HG02938 (cell line): ENCODE measurements at regions not wholly inside any gene's neighbourhood (a gene's known extent, or its start where the extent isn't known, plus 50 kb on each side); places are given as distances from the start of the nearest gene placed in this dataset.
"Not testable (repeated sequence)": the region's sequence is repeated elsewhere in the genome, so short reads cannot be mapped to it uniquely, and the experiment has no call there.

ENCODE experiments used
- ATAC-seq: cut with Tn5 transposase; IDR thresholded peaks from one replicate; pipeline ENCODE4 v1.9.1; 2021; ENCODE audit warnings: mild to moderate bottlenecking, moderate library complexity; ENCODE audit not compliant: unreplicated experiment

GRCh38 chr4:165548702-165549101 is 169.9 kb downstream of the CPE start:
- no peak for ATAC-seq

GRCh38 chr4:165553221-165553810 is 174.5 kb downstream of the CPE start:
- no peak for ATAC-seq

GRCh38 chr4:165555302-165555701 is 176.5 kb downstream of the CPE start:
- ATAC-seq = no peak

DNA sequence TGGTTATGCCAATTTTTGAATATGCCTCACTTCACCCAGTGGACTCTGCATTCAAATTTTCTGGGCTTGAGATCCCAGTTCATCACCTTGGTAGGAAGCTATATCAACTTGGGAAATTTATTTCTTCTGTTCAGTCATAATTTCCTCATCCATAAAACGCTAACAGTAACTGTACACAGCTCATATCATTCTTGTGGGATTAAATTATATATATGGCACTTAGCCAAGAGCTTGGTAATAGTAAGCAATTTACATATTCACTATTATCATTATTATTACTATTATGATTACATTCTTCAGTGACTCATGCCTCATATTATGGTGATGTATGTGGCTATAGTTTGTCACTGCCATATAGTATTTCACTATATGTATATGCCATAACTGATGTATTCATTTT is 177.6 kb downstream of the CPE start:
- no peak for ATAC-seq

DNA sequence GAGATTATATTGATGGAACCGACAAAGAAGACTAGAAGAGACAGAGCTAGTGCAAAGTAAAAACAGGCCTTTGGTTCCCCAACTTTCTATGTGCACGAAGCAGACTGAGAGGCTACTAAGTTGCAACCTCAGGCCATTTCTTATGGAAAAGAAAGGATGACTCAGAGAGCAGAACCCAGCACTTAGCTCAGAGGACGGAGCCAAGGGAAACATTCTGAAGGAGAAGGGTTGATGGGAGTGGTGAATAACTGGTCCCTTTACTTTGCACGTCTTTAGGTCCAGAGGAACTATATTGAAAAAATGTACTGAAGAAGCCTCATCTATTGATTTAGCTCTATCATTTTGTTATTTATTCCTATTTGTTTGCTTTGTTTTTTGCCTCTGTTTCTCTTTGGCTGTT is 182.1 kb downstream of the CPE start:
- no peak for ATAC-seq

GRCh38 chr4:165563851-165564250 is 185.0 kb downstream of the CPE start:
- ATAC-seq = no peak

DNA sequence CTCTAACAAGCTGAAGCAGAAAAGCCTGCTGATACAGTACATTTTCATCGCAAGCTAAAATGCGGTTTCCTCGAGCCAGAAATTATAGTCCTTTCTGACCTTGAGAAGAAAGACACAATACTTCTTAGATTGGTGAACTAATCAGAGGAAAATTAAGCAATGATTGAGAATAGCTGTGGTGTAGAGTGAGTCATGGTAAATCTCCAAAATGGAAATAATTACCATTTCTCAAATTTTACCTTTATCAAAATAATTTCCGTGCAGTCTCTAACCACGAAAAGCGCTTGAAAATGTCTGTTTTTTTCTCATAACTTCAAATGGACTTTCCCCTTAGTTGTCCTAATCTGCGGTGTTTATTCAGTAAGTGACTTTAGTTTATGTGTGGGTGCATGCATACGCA is 190.2 kb downstream of the CPE start:
- no peak for ATAC-seq

DNA sequence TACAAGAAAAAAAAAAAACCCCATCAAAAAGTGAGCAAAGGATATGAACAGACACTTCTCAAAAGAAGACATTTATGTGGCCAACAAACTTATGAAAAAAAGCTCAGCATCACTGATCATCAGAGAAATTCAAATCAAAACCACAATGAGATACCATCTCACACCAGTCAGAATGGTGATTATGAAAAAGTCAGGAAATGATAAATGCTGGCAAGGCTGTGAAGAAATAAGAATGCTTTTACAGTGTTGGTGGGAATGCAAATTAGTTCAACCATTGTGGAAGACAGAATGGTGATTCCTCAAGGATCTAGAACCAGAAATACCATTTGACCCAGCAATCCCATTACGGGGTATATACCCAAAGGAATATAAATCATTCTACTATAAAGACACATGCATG is 192.7 kb downstream of the CPE start:
- not testable (repeated sequence) for ATAC-seq

DNA sequence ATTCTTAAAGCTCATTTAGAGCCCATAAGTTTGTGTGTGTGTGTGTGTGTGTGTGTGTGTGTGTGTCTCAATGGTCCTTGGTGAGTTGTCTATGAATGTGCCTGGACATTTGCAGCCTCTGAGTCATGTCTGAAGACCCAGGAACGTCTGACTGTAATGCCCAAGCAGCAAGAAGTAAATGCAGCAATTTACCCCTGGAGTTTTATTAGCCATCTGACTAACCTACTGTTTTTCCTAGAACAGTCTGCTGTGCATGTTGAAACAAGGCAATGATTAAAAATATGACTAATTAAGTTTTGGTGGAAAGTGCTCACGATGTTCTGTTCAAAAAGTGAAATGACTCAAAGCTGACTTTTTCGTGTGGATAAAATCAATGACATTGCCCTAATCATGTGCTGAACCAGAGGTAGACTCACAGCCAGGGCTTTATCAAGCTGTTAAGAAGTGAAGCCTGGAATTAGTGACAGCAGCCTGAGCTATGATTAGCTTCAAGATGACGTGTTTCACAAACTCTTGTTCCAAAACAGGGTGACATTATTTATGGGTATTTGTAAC is 201.6 kb downstream of the CPE start:
- ATAC-seq = no peak

DNA sequence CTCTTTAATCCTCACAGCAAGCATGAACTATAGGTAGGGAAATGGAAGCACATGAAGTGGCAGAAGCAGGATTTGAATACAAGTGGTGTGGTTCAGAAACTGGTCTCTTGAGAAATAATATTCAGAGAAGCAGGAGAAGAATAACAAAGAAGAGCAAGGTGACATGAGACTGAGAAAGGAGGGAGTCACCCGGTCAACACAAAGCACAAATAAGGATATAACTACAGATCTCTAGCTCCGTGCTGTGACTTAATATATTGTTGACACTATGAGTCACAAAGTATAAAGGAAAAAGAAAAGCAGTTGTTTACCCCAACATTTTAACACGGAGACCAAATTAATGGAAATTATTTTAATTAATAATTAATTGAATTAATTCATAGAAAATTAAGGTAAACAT is 204.5 kb downstream of the CPE start:
- ATAC-seq = no peak

DNA sequence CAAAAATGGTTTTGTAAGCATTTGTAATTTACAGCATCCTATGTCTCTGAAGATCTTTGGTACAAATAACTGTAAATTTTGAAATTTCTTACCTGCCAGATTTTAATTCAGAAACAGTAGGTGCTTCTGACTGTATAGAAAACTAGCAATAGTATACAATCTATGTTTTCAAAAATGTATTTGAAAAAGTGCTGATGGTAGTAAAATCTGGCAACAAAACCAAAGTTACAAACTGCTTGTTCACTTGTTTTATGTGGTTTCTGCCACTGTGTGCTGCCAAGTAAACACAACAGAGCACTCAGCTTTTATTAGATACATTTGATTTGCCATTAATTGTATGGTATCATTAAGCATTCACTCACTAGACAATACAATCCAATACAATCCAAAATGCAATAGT is 206.1 kb downstream of the CPE start:
- ATAC-seq = no peak

DNA sequence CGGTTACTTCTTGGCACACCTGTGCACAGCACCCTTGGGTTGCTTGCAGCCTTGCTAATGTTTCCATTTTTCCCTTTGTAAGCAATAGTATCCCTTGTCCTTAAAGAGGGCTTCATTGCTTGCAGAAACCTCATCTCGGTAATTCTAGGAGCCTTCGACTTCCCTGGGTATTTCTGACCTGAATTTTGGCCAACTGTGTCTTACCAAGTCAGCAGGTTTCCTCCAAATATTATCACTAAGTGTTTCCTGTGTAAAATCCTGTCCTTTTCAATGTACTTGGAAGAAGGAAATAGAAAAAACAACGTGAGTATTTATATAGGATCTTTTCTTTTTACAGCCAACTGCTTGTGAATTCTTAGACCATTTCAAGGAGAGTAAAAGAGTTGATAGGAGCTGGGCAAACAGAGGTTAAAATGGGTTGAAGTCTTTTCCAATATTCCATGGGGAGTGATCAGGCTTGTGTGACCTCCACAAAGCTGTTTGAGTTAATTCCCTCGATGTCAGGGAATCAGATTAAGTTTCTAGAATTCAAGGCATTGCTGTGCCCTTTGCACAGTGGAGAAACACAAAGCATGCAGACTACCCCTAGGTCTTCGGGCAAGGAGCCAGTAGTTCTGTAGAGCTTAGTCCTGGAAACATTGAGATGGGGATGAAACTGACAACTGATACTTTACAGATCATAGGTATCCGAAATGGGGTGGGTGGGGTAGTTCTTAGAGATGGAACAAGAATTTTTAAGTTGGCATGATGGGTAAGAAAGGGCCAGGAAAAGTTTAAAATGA is 209.9 kb downstream of the CPE start:
- ATAC-seq = no peak

GRCh38 chr4:165592386-165592785 is 213.6 kb downstream of the CPE start:
- ATAC-seq = no peak

DNA sequence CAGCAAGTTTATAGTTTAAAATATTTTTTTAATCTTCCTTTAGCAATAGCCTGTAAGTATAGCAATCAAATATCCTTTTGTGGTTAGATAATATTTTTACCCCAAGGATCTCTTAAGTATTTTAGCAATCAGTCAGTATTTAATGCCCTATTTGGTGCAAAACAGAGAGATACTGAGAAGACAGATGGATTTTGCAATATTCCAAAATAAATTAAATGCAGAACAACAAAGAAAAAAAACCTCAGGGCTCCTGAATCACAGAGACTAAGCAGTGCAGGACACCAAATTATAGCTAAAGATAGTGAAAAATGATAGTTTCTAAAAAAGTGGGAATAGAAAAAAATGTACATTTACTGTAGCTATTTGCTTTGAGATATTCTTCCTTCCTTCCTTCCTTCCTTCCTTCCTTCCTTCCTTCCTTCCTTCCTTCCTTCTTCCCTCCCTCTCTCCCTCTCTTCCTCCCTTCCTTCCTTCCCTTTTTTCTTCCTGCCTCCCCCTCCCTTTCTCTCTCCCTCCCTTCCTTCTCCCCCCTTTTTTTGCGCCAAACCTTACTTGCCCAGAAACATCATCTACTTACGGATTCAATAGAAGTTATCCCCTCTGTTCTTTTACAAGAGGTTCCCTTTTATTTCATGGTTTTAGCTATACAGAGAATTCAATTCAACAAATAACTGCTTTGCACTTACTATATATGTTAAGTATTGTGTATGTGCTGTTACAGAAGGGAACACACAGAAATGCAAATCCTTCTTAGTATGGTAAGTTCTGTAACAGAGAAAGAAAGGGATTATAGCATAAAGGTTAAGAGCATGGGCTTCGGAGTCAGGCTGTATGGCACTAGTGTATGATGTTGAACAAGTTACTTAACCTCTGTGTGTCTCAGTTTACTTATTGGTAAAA is 219.0 kb downstream of the CPE start:
- no peak for ATAC-seq

GRCh38 chr4:165600959-165601683 is 222.3 kb downstream of the CPE start:
- no peak for ATAC-seq

- ATAC-seq = no peak
Measured at GRCh38 chr4:165602621-165603020, 223.8 kb downstream of the CPE start.

DNA sequence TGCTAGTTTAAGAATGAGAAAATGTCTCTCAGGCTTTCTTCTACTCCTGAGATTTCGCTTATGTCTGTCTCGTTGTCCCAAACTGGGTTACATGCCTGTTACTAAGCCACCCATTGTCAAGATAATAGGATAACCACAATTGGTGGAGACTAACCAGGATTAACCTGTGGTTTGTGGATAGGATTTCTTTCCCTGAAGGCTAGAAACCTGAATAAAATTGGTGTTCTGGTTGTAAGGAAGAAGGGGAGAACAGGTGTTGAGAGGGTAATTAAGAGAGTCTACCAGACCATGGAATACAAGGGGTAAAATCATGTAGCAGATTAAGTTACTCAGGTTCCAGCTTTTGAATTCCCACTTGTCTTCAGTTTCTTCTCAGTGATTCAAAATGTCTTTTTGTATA is 225.4 kb downstream of the CPE start:
- ATAC-seq = no peak

GRCh38 chr4:165605811-165606210 is 227.0 kb downstream of the CPE start:
- no peak for ATAC-seq

- no peak for ATAC-seq
Measured at GRCh38 chr4:165606465-165607205, 227.8 kb downstream of the CPE start.

DNA sequence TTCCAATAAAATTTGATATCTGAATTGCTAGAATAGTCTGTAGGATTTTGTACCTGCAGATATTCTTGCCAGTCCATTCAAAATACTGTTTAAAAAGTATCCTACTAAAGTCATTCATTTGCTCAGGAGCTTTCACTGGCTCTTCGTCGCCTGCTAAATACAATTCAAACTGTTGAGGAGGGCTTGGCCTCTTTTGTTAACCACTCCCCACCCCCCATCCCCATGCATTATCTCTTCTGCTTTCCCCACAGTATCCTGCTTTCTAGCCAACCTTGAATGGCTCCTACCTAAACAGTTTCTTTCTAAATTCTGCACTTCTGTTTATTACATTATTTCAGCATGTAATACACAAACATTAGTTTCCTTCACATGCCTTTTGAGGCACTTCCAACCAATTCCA is 230.8 kb downstream of the CPE start:
- no peak for ATAC-seq
